H54 (cell line): ENCODE measurements at regions not wholly inside any gene's neighbourhood (a gene's known extent, or its start where the extent isn't known, plus 50 kb on each side); places are given as distances from the start of the nearest gene placed in this dataset.

Source experiments
- DNase-seq: peaks from one replicate; pipeline ENCODE4 v3.0.0; 2011; ENCODE audit warnings: low spot score, mixed read lengths; ENCODE audit not compliant: insufficient read length
- FAIRE-seq: peaks from 3 replicates; lab custom pipeline; 2011; peaks lifted over from hg19 to GRCh38; lab: Jason Lieb, UNC
- POLR2A ChIP-seq: IDR thresholded peaks from 2 replicates; pipeline ENCODE4 v1.6.1; 2011; ENCODE audit warnings: low read depth, mild to moderate bottlenecking, low read length

GRCh38 chr12:58503731-58504130 is 416.6 kb downstream of the LRIG3 start:
- FAIRE-seq, result no peak
- no peak for DNase-seq
- no peak for TF ChIP-seq POLR2A

- TF ChIP-seq POLR2A, result no peak
- FAIRE-seq, result peak; percentile 23
- no peak for DNase-seq
These were observed 416.0 kb downstream of the LRIG3 start for GRCh38 chr12:58504143-58504938.

DNA sequence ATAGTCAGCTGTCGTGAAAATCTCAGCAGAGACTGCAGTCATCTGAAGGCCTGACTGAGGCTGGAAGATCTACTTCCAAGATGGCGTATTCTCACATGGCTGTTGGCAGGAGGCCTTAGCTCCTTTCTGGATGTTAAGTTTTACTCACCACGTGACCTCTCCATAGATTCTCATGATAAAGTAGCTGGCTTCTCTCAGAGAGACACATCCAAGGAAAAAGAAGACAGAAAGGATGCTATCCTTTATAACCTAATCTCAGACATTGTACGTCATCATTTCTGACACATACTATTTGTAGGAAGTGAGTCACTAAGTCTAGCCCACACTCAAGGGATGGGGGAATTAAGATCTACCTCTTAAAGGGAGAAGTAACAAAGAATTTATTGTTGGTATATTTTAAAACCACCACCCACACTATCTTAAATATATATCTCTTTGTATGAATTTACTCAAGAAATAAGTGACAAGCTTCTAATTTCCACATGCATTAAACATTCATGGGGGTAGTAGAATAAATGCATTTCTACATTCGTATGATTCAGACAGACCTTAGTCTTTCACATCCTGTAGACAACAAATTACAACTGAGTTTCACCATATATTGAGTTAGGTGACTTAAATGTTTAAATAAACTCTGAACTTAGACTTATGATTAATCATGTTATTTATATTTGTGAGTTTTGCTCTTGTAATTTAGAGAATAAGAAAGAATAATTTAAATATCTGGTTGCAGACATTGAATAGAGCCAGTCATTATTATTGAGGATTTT is 411.0 kb downstream of the LRIG3 start:
- FAIRE-seq (peak; percentile 75), DNase-seq (no peak)
- no peak for TF ChIP-seq POLR2A

- FAIRE-seq (no peak), DNase-seq (no peak)
- no peak for TF ChIP-seq POLR2A
These were observed 406.9 kb downstream of the LRIG3 start for GRCh38 chr12:58513301-58513834.

DNA sequence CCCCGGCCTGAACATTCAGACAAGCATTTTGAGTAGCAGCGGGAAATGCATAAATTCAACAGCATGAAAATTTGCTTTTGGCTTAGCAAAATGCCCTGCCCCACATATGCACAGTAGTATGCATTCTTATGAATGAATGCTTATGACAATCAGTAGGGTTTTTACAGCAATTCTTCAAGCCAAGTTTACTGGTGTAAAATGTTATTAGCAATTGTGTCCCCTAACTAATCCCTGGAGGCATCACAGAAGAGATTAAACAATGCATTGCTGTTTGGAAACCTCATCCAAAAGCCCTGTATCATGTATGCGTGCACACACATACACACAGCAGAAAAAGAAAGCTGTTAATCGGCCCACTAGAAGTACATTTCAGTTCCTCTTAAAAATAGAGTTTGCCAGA is 406.5 kb downstream of the LRIG3 start:
- FAIRE-seq (no peak), DNase-seq (no peak)
- TF ChIP-seq POLR2A, result no peak

GRCh38 chr12:58519839-58520238 is 400.5 kb downstream of the LRIG3 start:
- DNase-seq, result no peak
- no peak for TF ChIP-seq POLR2A
- FAIRE-seq, result no peak

- DNase-seq (no peak), FAIRE-seq (no peak)
- no peak for TF ChIP-seq POLR2A
These were observed 399.2 kb downstream of the LRIG3 start for GRCh38 chr12:58521152-58521551.

GRCh38 chr12:58521796-58522195 is 398.5 kb downstream of the LRIG3 start:
- TF ChIP-seq POLR2A, result no peak
- no peak for FAIRE-seq

GRCh38 chr12:58523360-58523759 is 396.9 kb downstream of the LRIG3 start:
- FAIRE-seq, result no peak
- TF ChIP-seq POLR2A, result no peak
- no peak for DNase-seq

More at GRCh38 chr12:58521796-58522195, 398.5 kb downstream of the LRIG3 start:
- DNase-seq, result no peak

DNA sequence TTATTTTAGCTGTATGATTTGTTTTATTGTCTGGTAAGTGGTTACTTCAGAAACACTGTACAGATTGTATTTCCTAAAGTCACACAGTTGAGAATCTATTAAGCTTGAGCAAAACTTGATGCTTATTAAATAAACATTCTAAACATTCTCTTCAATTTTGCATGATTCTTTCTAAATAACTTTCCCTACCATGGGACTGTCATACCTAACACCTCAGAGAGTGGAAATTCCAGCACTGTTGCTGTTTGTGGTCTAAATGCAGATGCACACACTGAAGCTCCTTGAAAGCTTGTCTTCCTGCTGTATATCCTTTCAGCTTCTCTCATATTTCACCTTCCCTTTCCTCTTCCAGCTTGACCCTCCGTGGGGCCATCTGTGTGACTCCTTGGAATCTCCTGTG is 392.0 kb downstream of the LRIG3 start:
- DNase-seq, result no peak
- peak; percentile 30 for FAIRE-seq
- no peak for TF ChIP-seq POLR2A

GRCh38 chr12:58529114-58529665 is 391.1 kb downstream of the LRIG3 start:
- TF ChIP-seq POLR2A, result no peak
- no peak for DNase-seq
- peak; percentile 91 for FAIRE-seq

DNA sequence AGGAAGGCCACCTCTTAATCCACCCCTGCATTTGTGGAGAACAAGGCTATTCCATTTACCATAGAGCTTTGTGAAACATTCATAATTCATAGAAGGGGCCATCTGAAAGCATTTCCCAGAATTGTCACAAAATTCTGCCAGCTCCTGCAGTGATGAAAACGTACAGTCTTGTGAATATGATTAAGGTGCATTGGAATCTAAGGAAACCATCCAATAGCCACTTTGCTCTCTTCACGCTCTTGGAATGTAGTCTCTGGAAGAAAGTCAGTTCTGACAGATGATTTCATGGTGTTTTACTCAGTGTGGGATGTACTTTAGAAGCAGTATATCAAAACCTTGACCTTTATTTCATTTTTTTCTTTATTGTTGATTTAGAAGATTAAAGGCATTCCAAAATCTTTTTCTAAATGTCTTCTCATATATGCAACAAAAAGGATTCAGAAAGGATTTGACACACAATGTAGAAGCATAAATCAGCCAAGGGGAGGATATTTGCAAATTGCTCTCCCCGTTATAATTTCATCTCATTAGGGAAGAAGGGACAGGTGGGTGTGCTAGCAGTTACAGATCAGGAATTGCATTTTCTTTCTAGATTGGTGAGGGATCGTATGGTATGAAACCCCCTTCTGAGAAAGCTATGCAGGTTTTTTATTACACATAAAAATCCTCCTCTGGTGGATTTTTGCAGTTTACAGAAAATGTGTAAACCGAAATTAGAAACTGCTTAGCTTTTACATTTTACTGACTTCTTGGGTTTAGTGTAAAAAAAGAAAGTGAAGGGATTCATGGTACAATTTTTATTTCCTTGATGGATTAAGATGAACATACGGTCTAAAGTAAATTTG is 390.2 kb downstream of the LRIG3 start:
- DNase-seq, result no peak
- no peak for TF ChIP-seq POLR2A
- peak; percentile 99 for FAIRE-seq

DNA sequence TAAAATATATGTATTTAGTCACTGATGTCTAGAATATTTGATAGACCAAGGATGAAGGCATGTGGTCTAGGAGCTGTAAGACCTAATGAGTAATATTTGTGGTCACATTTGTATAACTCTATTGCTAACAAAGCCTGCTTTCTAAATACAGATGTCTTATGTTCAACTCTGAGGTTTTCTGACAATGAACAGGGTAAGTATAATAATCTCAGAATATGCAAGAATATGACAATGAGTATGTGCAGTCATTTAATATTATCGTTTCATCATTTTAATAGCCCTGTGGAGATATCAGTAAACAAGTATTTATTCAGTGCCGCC is 389.6 kb downstream of the LRIG3 start:
- no peak for DNase-seq
- no peak for TF ChIP-seq POLR2A
- peak; percentile 75 for FAIRE-seq
